Suppressor macrophage (primary cell): ENCODE measurements at regions not wholly inside any gene's neighbourhood (a gene's known extent, or its start where the extent isn't known, plus 50 kb on each side); places are given as distances from the start of the nearest gene placed in this dataset.

Experiments
- DNase-seq, 4 experiments: peaks; one replicate each; pipeline ENCODE4 v3.0.0-alpha.2; 2020 to 2022

GRCh38 chr2:180523621-180524340, 456.6 kb upstream of the UBE2E3 start:
- DNase-seq = peak; percentile 27 to 78 (median 60)

- DNase-seq = peak in 1 of 4 experiments; percentile 7
Measured at GRCh38 chr2:180520921-180521581, 459.4 kb upstream of the UBE2E3 start.

- peak in 2 of 4 experiments; percentile 12 for DNase-seq
Measured at GRCh38 chr2:180520206-180520605, 460.2 kb upstream of the UBE2E3 start.

- peak in 2 of 4 experiments; percentile 39 to 43 for DNase-seq
Measured at GRCh38 chr2:180519276-180519675, 461.1 kb upstream of the UBE2E3 start.

- DNase-seq = no peak
Measured at GRCh38 chr2:180516232-180516631, 464.2 kb upstream of the UBE2E3 start.

- no peak for DNase-seq
Measured at GRCh38 chr2:180513389-180513788, 467.0 kb upstream of the UBE2E3 start.

GRCh38 chr2:180508458-180508857, 471.9 kb upstream of the UBE2E3 start:
- no peak for DNase-seq

- no peak for DNase-seq
Measured at GRCh38 chr2:180507028-180507427, 473.4 kb upstream of the UBE2E3 start.

GRCh38 chr2:180505203-180505602, 475.2 kb upstream of the UBE2E3 start:
- peak in 1 of 4 experiments; percentile 5 for DNase-seq

- no peak for DNase-seq
Measured at GRCh38 chr2:180497621-180498152, 482.7 kb upstream of the UBE2E3 start.

GRCh38 chr2:180495606-180496005, 484.8 kb upstream of the UBE2E3 start:
- DNase-seq = no peak

- no peak for DNase-seq
Measured at GRCh38 chr2:180494286-180494685, 486.1 kb upstream of the UBE2E3 start.

GRCh38 chr2:180482696-180483095, 475.6 kb upstream of the CWC22 start:
- no peak for DNase-seq

GRCh38 chr2:180481998-180482397, 474.9 kb upstream of the CWC22 start:
- no peak for DNase-seq

GRCh38 chr2:180478883-180479282, 471.8 kb upstream of the CWC22 start:
- DNase-seq = no peak

- no peak for DNase-seq
Measured at GRCh38 chr2:180474716-180475115, 467.6 kb upstream of the CWC22 start.

- no peak for DNase-seq
Measured at GRCh38 chr2:180473456-180473855, 466.4 kb upstream of the CWC22 start.

- DNase-seq = no peak
Measured at GRCh38 chr2:180472133-180472532, 465.0 kb upstream of the CWC22 start.

- no peak for DNase-seq
Measured at GRCh38 chr2:180463608-180464007, 456.5 kb upstream of the CWC22 start.

GRCh38 chr2:180461761-180462160, 454.7 kb upstream of the CWC22 start:
- DNase-seq = no peak

- DNase-seq = no peak
Measured at GRCh38 chr2:180456801-180457200, 449.7 kb upstream of the CWC22 start.

- DNase-seq = no peak
Measured at GRCh38 chr2:180450841-180451240, 443.7 kb upstream of the CWC22 start.

- no peak for DNase-seq
Measured at GRCh38 chr2:180449171-180449915, 442.2 kb upstream of the CWC22 start.
